H1 (cell line): ENCODE measurements at regions not wholly inside any gene's neighbourhood (a gene's known extent, or its start where the extent isn't known, plus 50 kb on each side); places are given as distances from the start of the nearest gene placed in this dataset.

Experiments
- BACH1 ChIP-seq: IDR thresholded peaks from 2 replicates; pipeline ENCODE4 v1.6.1; 2012; ENCODE audit warnings: low read length, improper control_type of control experiment
- POLR2A ChIP-seq, 2 experiments: IDR thresholded peaks; 1 replicate in 1 of 2; 2 replicates in 1 of 2; pipeline ENCODE4 v1.6.1; 2011; ENCODE audit warnings: low read depth in 2 of 2, low read length in 2 of 2, mild to moderate bottlenecking in 2 of 2; ENCODE audit errors: control extremely low read depth in 1 of 2
- TAF7 ChIP-seq: optimal IDR thresholded peaks from 2 replicates; pipeline ENCODE3; 2011; ENCODE audit warnings: low read depth, mild to moderate bottlenecking, inconsistent platforms, low read length, moderate library complexity, borderline replicate concordance
- TF ChIP-seq, protein P1 (sequence below): fragments of 300-600 bp; sonication (generic); IDR thresholded peaks from 2 replicates; pipeline ENCODE4 v1.7.1; 2012; ENCODE audit warnings: low read length, moderate library complexity, mild to moderate bottlenecking, inconsistent platforms; ENCODE audit not compliant: insufficient replicate concordance
- TF ChIP-seq, protein P2 (sequence below), 3 experiments: IDR thresholded peaks; 1 replicate in 2 of 3; 2 replicates in 1 of 3; pipeline versions ENCODE4 v1.5.1 to v1.6.1; 2011; ENCODE audit warnings: low read length in 3 of 3, mild to moderate bottlenecking in 3 of 3, inconsistent platforms in 2 of 3, low read depth in 1 of 3, moderate library complexity in 1 of 3; ENCODE audit not compliant: insufficient read depth in 1 of 3; ENCODE audit errors: control extremely low read depth in 1 of 3

DNA sequence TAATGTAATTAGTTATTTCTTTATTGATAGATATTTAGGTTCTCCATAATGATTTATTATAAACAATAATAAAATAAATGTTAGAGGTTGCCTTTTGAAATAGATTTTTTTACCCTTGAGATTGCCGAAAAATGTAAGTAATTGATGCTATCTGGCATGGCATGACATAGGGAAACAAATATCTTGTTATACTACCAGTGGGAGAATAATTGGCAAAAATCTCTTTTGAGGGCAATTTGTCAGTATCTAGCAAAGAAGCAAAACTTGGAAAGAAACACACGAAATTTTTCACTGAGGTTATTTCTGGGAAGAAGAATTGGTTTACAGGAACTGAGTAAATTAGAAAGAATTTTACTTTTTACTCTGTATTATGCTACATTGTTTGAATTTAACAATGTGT is 547.2 kb upstream of the SETBP1 start (continued):
- TF ChIP-seq, protein P1, sequence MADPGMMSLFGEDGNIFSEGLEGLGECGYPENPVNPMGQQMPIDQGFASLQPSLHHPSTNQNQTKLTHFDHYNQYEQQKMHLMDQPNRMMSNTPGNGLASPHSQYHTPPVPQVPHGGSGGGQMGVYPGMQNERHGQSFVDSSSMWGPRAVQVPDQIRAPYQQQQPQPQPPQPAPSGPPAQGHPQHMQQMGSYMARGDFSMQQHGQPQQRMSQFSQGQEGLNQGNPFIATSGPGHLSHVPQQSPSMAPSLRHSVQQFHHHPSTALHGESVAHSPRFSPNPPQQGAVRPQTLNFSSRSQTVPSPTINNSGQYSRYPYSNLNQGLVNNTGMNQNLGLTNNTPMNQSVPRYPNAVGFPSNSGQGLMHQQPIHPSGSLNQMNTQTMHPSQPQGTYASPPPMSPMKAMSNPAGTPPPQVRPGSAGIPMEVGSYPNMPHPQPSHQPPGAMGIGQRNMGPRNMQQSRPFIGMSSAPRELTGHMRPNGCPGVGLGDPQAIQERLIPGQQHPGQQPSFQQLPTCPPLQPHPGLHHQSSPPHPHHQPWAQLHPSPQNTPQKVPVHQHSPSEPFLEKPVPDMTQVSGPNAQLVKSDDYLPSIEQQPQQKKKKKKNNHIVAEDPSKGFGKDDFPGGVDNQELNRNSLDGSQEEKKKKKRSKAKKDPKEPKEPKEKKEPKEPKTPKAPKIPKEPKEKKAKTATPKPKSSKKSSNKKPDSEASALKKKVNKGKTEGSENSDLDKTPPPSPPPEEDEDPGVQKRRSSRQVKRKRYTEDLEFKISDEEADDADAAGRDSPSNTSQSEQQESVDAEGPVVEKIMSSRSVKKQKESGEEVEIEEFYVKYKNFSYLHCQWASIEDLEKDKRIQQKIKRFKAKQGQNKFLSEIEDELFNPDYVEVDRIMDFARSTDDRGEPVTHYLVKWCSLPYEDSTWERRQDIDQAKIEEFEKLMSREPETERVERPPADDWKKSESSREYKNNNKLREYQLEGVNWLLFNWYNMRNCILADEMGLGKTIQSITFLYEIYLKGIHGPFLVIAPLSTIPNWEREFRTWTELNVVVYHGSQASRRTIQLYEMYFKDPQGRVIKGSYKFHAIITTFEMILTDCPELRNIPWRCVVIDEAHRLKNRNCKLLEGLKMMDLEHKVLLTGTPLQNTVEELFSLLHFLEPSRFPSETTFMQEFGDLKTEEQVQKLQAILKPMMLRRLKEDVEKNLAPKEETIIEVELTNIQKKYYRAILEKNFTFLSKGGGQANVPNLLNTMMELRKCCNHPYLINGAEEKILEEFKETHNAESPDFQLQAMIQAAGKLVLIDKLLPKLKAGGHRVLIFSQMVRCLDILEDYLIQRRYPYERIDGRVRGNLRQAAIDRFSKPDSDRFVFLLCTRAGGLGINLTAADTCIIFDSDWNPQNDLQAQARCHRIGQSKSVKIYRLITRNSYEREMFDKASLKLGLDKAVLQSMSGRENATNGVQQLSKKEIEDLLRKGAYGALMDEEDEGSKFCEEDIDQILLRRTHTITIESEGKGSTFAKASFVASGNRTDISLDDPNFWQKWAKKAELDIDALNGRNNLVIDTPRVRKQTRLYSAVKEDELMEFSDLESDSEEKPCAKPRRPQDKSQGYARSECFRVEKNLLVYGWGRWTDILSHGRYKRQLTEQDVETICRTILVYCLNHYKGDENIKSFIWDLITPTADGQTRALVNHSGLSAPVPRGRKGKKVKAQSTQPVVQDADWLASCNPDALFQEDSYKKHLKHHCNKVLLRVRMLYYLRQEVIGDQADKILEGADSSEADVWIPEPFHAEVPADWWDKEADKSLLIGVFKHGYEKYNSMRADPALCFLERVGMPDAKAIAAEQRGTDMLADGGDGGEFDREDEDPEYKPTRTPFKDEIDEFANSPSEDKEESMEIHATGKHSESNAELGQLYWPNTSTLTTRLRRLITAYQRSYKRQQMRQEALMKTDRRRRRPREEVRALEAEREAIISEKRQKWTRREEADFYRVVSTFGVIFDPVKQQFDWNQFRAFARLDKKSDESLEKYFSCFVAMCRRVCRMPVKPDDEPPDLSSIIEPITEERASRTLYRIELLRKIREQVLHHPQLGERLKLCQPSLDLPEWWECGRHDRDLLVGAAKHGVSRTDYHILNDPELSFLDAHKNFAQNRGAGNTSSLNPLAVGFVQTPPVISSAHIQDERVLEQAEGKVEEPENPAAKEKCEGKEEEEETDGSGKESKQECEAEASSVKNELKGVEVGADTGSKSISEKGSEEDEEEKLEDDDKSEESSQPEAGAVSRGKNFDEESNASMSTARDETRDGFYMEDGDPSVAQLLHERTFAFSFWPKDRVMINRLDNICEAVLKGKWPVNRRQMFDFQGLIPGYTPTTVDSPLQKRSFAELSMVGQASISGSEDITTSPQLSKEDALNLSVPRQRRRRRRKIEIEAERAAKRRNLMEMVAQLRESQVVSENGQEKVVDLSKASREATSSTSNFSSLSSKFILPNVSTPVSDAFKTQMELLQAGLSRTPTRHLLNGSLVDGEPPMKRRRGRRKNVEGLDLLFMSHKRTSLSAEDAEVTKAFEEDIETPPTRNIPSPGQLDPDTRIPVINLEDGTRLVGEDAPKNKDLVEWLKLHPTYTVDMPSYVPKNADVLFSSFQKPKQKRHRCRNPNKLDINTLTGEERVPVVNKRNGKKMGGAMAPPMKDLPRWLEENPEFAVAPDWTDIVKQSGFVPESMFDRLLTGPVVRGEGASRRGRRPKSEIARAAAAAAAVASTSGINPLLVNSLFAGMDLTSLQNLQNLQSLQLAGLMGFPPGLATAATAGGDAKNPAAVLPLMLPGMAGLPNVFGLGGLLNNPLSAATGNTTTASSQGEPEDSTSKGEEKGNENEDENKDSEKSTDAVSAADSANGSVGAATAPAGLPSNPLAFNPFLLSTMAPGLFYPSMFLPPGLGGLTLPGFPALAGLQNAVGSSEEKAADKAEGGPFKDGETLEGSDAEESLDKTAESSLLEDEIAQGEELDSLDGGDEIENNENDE: no peak
- TF ChIP-seq, protein P2, sequence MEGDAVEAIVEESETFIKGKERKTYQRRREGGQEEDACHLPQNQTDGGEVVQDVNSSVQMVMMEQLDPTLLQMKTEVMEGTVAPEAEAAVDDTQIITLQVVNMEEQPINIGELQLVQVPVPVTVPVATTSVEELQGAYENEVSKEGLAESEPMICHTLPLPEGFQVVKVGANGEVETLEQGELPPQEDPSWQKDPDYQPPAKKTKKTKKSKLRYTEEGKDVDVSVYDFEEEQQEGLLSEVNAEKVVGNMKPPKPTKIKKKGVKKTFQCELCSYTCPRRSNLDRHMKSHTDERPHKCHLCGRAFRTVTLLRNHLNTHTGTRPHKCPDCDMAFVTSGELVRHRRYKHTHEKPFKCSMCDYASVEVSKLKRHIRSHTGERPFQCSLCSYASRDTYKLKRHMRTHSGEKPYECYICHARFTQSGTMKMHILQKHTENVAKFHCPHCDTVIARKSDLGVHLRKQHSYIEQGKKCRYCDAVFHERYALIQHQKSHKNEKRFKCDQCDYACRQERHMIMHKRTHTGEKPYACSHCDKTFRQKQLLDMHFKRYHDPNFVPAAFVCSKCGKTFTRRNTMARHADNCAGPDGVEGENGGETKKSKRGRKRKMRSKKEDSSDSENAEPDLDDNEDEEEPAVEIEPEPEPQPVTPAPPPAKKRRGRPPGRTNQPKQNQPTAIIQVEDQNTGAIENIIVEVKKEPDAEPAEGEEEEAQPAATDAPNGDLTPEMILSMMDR (IDR thresholded peaks at IDR 0.05; ENCODE audit: control extremely low read depth in 1 of 3, insufficient read depth in 1 of 3, low read depth in 1 of 3, low read length in 3 of 3): no peak
- TF ChIP-seq BACH1: no peak
- no peak for TF ChIP-seq POLR2A (IDR thresholded peaks at IDR 0.05; ENCODE audit: control extremely low read depth in 1 of 2, low read depth in 2 of 2, low read length in 2 of 2)
- TF ChIP-seq TAF7: no peak
